ENCODE measurements at regions not wholly inside any gene's neighbourhood (a gene's known extent, or its start where the extent isn't known, plus 50 kb on each side); places are given as distances from the start of the nearest gene placed in this dataset.

GRCh38 chr11:113579292-113579940, 104.2 kb upstream of the DRD2 start:
- peaks cover 10% of the 10 kb centered on the region for H3K4me1 ChIP-seq (ENCODE audit: insufficient read depth)
- H3K4me3 ChIP-seq: no peak overlapping the region
- no peak for TF ChIP-seq JUNB (IDR thresholded peaks at IDR 0.05; ENCODE audit: unreplicated experiment)
- TF ChIP-seq, protein P1, sequence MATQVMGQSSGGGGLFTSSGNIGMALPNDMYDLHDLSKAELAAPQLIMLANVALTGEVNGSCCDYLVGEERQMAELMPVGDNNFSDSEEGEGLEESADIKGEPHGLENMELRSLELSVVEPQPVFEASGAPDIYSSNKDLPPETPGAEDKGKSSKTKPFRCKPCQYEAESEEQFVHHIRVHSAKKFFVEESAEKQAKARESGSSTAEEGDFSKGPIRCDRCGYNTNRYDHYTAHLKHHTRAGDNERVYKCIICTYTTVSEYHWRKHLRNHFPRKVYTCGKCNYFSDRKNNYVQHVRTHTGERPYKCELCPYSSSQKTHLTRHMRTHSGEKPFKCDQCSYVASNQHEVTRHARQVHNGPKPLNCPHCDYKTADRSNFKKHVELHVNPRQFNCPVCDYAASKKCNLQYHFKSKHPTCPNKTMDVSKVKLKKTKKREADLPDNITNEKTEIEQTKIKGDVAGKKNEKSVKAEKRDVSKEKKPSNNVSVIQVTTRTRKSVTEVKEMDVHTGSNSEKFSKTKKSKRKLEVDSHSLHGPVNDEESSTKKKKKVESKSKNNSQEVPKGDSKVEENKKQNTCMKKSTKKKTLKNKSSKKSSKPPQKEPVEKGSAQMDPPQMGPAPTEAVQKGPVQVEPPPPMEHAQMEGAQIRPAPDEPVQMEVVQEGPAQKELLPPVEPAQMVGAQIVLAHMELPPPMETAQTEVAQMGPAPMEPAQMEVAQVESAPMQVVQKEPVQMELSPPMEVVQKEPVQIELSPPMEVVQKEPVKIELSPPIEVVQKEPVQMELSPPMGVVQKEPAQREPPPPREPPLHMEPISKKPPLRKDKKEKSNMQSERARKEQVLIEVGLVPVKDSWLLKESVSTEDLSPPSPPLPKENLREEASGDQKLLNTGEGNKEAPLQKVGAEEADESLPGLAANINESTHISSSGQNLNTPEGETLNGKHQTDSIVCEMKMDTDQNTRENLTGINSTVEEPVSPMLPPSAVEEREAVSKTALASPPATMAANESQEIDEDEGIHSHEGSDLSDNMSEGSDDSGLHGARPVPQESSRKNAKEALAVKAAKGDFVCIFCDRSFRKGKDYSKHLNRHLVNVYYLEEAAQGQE (IDR thresholded peaks at IDR 0.05; ENCODE audit: unreplicated experiment): no peak
- no peak for TF ChIP-seq ZNF462 (CRISPR knock-in tag; IDR thresholded peaks at IDR 0.05)
- TF ChIP-seq ZNF331 (CRISPR knock-in tag; IDR thresholded peaks at IDR 0.05; ENCODE audit: low read depth): no peak
- TF ChIP-seq EZH2 (IDR thresholded peaks at IDR 0.05; ENCODE audit: low read depth, unreplicated experiment): no peak
- no peak for TF ChIP-seq ZNF114 (CRISPR knock-in tag; IDR thresholded peaks at IDR 0.05)
- TF ChIP-seq, protein P2, sequence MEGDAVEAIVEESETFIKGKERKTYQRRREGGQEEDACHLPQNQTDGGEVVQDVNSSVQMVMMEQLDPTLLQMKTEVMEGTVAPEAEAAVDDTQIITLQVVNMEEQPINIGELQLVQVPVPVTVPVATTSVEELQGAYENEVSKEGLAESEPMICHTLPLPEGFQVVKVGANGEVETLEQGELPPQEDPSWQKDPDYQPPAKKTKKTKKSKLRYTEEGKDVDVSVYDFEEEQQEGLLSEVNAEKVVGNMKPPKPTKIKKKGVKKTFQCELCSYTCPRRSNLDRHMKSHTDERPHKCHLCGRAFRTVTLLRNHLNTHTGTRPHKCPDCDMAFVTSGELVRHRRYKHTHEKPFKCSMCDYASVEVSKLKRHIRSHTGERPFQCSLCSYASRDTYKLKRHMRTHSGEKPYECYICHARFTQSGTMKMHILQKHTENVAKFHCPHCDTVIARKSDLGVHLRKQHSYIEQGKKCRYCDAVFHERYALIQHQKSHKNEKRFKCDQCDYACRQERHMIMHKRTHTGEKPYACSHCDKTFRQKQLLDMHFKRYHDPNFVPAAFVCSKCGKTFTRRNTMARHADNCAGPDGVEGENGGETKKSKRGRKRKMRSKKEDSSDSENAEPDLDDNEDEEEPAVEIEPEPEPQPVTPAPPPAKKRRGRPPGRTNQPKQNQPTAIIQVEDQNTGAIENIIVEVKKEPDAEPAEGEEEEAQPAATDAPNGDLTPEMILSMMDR (conservative IDR thresholded peaks at IDR 0.05; ENCODE audit: low read depth in 2 of 2): no peak
- TF ChIP-seq STAT1 (IDR thresholded peaks at IDR 0.05; ENCODE audit: unreplicated experiment): no peak
- TF ChIP-seq EZH2phosphoT487 (IDR thresholded peaks at IDR 0.05; ENCODE audit: unreplicated experiment): no peak
- no peak for TF ChIP-seq NANOG (IDR thresholded peaks at IDR 0.05; ENCODE audit: borderline replicate concordance)
- TF ChIP-seq, protein P3, sequence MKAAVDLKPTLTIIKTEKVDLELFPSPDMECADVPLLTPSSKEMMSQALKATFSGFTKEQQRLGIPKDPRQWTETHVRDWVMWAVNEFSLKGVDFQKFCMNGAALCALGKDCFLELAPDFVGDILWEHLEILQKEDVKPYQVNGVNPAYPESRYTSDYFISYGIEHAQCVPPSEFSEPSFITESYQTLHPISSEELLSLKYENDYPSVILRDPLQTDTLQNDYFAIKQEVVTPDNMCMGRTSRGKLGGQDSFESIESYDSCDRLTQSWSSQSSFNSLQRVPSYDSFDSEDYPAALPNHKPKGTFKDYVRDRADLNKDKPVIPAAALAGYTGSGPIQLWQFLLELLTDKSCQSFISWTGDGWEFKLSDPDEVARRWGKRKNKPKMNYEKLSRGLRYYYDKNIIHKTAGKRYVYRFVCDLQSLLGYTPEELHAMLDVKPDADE (IDR thresholded peaks at IDR 0.05): no peak
- TF ChIP-seq CREB1 (CRISPR knock-in tag; IDR thresholded peaks at IDR 0.05; ENCODE audit: low read depth): no peak
- TF ChIP-seq POLR2AphosphoS5 (IDR thresholded peaks at IDR 0.05; ENCODE audit: low read depth): no peak
- H3F3A ChIP-seq (replicated peaks; ENCODE audit: low read depth): no peaks in the 10 kb centered on the region
- no peaks in the 10 kb centered on the region for H3K36me3 ChIP-seq (ENCODE audit: insufficient read depth)
- H2AFZ ChIP-seq: 0 out of 2 replicates have a peak overlapping the region, but pooled peaks have one; percentile 28
- peaks cover 4% of the 10 kb centered on the region for H3K27me3 Mint-ChIP-seq (ENCODE audit: insufficient read depth, low read depth, poor library complexity)
- no peak overlapping the region for H3K4me3 Mint-ChIP-seq
- H4K20me1 ChIP-seq (replicated peaks; ENCODE audit: insufficient read depth): no peaks in the 10 kb centered on the region
- no peaks in the 10 kb centered on the region for H3K36me3 Mint-ChIP-seq (ENCODE audit: low read depth)
- H3K9me2 ChIP-seq (ENCODE audit: insufficient read depth): peaks cover 3% of the 10 kb centered on the region; the same call in 1 of the 2 replicates
- H3K79me2 ChIP-seq (replicated peaks; ENCODE audit: insufficient read depth): no peaks in the 10 kb centered on the region
- H3K27ac Mint-ChIP-seq: no peak overlapping the region
- H3K27ac ChIP-seq (ENCODE audit: low read depth): no peak overlapping the region
- peak; percentile 58 for ATAC-seq
- no peak overlapping the region for H3K4me2 ChIP-seq
- no peak for DNase-seq (ENCODE audit: low spot score)
- H3K27me3 ChIP-seq (ENCODE audit: insufficient read depth): no peaks in the 10 kb centered on the region
- peaks cover 23% of the 10 kb centered on the region for H3K4me1 Mint-ChIP-seq
- no peaks in the 10 kb centered on the region for H3K9me3 Mint-ChIP-seq
